A549 (cell line): ENCODE measurements at regions not wholly inside any gene's neighbourhood (a gene's known extent, or its start where the extent isn't known, plus 50 kb on each side); places are given as distances from the start of the nearest gene placed in this dataset.

Source experiments
- CHD4 ChIP-seq: fragments of 200-600 bp; sonication (generic); IDR thresholded peaks from 2 replicates; pipeline ENCODE4 v1.6.1; 2016; ENCODE audit warnings: antibody characterized with exemption, mild to moderate bottlenecking, borderline replicate concordance
- CTCF ChIP-seq: fragments of >200 bp; sonication (Bioruptor Twin); formaldehyde crosslinking; IDR thresholded peaks from 3 replicates; pipeline ENCODE4 v1.5.1; 2016
- ELK1 ChIP-seq: fragments of 150-350 bp; IDR thresholded peaks from 2 replicates; pipeline ENCODE4 v1.6.1; 2014; ENCODE audit warnings: low read depth, mild to moderate bottlenecking, low read length
- FOSL2 ChIP-seq, 2 experiments: fragments of 450-650 bp in 1 of 2; fragments of >200 bp in 1 of 2; sonication (Bioruptor Twin) in 1 of 2; formaldehyde crosslinking; IDR thresholded peaks; 2 replicates each; pipeline versions ENCODE4 v1.5.0 to v1.6.1; 2016 to 2020; ENCODE audit warnings: mild to moderate bottlenecking in 1 of 2, moderate library complexity in 1 of 2
- HOXA7 ChIP-seq: fragments of 250-450 bp; sonication (Bioruptor Pico); IDR thresholded peaks from 2 replicates; pipeline ENCODE4 v1.5.0; 2020; ENCODE audit warnings: mild to moderate bottlenecking, moderate library complexity
- HOXB5 ChIP-seq: fragments of 250-450 bp; sonication (Bioruptor Pico); IDR thresholded peaks from 2 replicates; pipeline ENCODE4 v1.5.0; 2020; ENCODE audit warnings: mild to moderate bottlenecking, moderate library complexity
- JUN ChIP-seq, 2 experiments: fragments of >200 bp; sonication (Bioruptor Twin); formaldehyde crosslinking; IDR thresholded peaks; 2 replicates in 1 of 2; 3 replicates in 1 of 2; pipeline ENCODE4 v1.6.1; 2016 to 2017
- MYC ChIP-seq: IDR thresholded peaks from 2 replicates; pipeline ENCODE4 v1.6.1; 2012; ENCODE audit warnings: mild to moderate bottlenecking, inconsistent platforms, low read length, improper control_type of control experiment, borderline replicate concordance
- POLR2AphosphoS2 ChIP-seq: conservative IDR thresholded peaks from 2 replicates; pipeline ENCODE4 v1.6.1; 2012; ENCODE audit warnings: low read length, improper control_type of control experiment, inconsistent platforms
- ZFP36 ChIP-seq: fragments of 450-650 bp; IDR thresholded peaks from 2 replicates; pipeline ENCODE4 v1.6.1; 2014; ENCODE audit warnings: borderline replicate concordance; ENCODE audit not compliant: partially characterized antibody

DNA sequence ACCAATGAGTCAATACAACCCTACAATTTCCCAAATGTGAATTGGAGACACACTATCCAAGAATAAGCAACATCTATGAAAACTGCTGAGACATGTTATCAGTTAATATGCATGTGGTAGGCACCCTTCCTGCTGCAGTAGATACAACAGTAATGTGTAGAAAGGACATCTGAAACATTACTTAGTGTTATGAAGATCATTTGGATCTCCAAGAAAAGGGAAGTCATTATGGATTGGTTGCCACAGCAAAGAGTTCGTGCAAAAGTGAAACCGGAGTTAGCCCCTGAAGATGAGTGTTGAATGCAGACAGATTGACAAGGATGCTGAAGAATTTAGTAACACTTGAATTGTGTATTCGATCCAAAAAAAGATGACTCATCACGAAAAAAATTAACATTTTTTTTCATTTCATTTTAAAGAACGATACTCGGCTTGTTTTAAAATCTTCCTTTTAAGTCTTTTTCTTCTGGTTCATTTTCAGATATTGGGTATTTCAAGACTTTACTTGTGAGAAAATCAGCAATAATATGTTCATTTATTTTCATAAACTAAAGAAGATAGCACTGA lies 322.4 kb upstream of the KLF6 start:
- no peak for TF ChIP-seq ELK1
- TF ChIP-seq MYC, result no peak
- TF ChIP-seq JUN (IDR thresholded peaks at IDR 0.05), result no peak
- TF ChIP-seq CTCF, result no peak
- no peak for TF ChIP-seq HOXA7
- no peak for TF ChIP-seq CHD4
- TF ChIP-seq POLR2AphosphoS2, result no peak
- TF ChIP-seq ZFP36, result no peak
- no peak for TF ChIP-seq FOSL2 (IDR thresholded peaks at IDR 0.05)
- peak; percentile 74 for TF ChIP-seq FOSL2 (CRISPR knock-in tag; IDR thresholded peaks at IDR 0.05)
- TF ChIP-seq HOXB5 (CRISPR knock-in tag), result no peak
